BE2C (cell line): ENCODE measurements at regions not wholly inside any gene's neighbourhood (a gene's known extent, or its start where the extent isn't known, plus 50 kb on each side); places are given as distances from the start of the nearest gene placed in this dataset.

ENCODE experiments used
- DNase-seq: peaks from one replicate; pipeline ENCODE4 v3.0.0-alpha.2; 2020
- H3K27me3 ChIP-seq: fragments of 250-450 bp; sonication (Bioruptor Pico); 2 replicates; pipeline ENCODE4 v1.5.1; 2020; ENCODE audit warnings: mild to moderate bottlenecking
- H3K36me3 ChIP-seq: fragments of 250-450 bp; sonication (Bioruptor Pico); 2 replicates; pipeline ENCODE4 v1.5.1; 2020; ENCODE audit warnings: mild to moderate bottlenecking
- H3K4me1 ChIP-seq: fragments of 250-450 bp; sonication (Bioruptor Pico); 2 replicates; pipeline ENCODE4 v1.5.1; 2020
- H3K4me3 ChIP-seq: 2 replicates; pipeline ENCODE4 v1.5.1; 2011; ENCODE audit warnings: low read depth, low read length
- H3K9me3 ChIP-seq: fragments of 250-450 bp; sonication (Bioruptor Pico); 2 replicates; pipeline ENCODE4 v1.5.1; 2020
- CTCF ChIP-seq: IDR thresholded peaks from 2 replicates; pipeline ENCODE4 v1.5.1; 2012; ENCODE audit warnings: mild to moderate bottlenecking, low read depth, low read length

DNA sequence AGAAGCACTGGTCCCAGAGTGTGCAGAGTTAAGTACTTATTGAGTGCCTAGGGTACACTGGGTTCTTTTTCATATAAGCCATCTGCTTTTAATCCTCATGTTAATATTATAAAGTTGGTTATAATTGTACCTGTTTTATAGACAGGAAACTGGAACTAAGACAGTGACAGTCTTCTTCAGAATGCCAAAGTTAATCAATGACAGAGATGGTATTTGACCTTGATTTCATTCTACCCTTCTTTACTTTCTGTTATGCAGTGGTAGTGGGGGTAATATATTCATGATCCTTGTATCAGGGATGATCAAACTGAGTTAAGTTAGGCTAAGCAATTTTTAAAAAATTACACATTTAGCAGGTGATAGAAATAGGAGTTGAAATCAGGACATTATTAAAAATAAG is 108.6 kb upstream of the GOT2 start:
- no peaks in the 10 kb centered on the region for H3K4me1 ChIP-seq
- no peaks in the 10 kb centered on the region for H3K9me3 ChIP-seq
- H3K4me3 ChIP-seq, result no peak overlapping the region
- no peak for DNase-seq
- H3K27me3 ChIP-seq, result no peaks in the 10 kb centered on the region
- TF ChIP-seq CTCF, result no peak
- H3K36me3 ChIP-seq, result no peaks in the 10 kb centered on the region

DNA sequence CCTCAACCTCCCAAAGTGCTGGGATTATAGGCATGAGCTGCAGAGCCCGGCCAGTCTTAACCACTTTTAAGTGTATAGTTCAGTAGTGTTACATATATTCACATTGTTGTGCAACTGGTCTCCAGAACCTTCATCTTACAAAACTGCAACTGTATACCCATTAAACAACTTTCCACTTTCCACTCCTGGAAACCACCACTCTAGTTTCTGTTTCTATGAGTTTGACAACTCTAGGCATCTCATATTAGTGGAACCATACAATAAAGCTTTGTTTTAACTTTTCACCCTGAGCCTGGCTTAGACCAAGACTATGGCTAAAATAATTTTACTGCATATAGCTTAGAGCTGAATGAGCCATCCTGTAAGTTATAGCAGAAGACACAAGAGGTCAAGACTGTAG is 108.0 kb upstream of the GOT2 start:
- Histone ChIP-seq H3K4me1 (no peaks in the 10 kb centered on the region), H3K36me3 (no peaks in the 10 kb centered on the region), H3K9me3 (no peaks in the 10 kb centered on the region), H3K27me3 (no peaks in the 10 kb centered on the region), H3K4me3 (no peak overlapping the region)
- no peak for DNase-seq
- no peak for TF ChIP-seq CTCF

DNA sequence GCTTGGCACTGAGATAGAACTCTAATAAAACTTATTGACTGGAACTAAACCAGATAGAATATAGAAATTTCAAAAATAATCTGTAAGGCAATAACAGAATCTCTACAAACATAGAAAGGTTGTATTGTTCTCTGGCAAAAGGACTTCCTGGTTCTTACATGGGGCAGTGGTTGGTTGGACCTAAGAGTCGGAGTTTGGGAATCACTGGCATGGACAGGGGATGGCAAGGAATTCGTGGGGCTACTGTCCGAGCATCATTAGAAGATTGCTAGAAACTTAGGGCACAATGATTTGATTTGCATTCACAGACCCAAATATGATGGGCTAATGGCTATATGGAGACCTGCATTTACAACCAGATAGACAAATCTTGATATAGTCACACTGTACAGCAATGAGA is 103.8 kb upstream of the GOT2 start:
- H3K9me3 ChIP-seq, result no peaks in the 10 kb centered on the region
- H3K36me3 ChIP-seq, result no peaks in the 10 kb centered on the region
- DNase-seq, result no peak
- no peaks in the 10 kb centered on the region for H3K4me1 ChIP-seq
- no peak overlapping the region for H3K4me3 ChIP-seq
- TF ChIP-seq CTCF, result no peak
- no peaks in the 10 kb centered on the region for H3K27me3 ChIP-seq

GRCh38 chr16:58836427-58836826 is 102.3 kb upstream of the GOT2 start:
- Histone ChIP-seq H3K4me3 (no peak overlapping the region), H3K27me3 (no peaks in the 10 kb centered on the region), H3K4me1 (no peaks in the 10 kb centered on the region), H3K36me3 (no peaks in the 10 kb centered on the region), H3K9me3 (no peaks in the 10 kb centered on the region)
- TF ChIP-seq CTCF, result no peak
- DNase-seq, result no peak

DNA sequence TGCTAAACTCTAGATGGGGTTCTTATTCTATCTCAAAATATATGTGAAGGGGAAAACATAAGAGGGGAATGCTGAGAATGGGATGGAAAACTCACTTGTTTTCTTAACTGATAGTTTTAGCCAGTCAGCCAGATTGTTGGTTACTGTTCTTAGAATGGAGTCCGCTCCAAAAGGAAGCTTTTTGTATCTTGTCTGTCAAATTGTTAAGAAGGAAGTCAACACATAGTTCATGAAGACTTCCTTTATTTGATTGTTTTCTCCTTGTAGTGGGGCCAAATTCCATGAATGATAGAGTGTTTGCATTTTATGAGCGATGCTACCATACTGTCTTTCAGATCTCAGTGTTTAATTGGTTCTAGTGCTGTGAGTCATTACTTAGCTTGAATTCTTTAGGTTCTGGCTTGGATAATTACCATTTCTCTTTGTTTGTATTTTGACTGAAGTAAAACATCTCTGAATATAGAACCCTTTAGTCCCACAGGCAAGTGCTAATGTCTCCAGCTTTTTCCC is 98.3 kb upstream of the GOT2 start:
- no peaks in the 10 kb centered on the region for H3K36me3 ChIP-seq
- H3K4me1 ChIP-seq, result no peaks in the 10 kb centered on the region
- 0 out of 2 replicates have a peak, but pooled peaks cover 4% of the 10 kb centered on the region for H3K27me3 ChIP-seq
- H3K9me3 ChIP-seq, result no peaks in the 10 kb centered on the region
- TF ChIP-seq CTCF, result no peak
- H3K4me3 ChIP-seq, result no peak overlapping the region
- no peak for DNase-seq

DNA sequence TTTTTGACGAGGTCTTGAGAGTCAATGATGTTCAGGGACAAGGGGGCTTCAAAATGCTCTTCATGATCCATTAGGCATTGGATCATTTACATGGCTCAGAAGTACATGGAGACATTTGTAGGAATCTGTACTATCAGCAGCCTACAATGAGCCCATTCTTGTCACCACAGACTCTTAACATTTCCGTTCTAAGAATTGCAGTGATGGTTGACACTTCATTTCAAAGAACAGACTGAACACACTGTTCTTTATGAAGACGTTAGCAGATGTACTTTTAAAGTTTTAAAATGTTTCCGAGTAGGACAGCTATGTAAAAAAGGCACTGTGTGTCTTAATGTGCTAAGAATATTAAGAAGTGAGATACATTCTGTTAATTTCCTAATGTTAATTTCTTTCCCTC is 97.3 kb upstream of the GOT2 start:
- no peak overlapping the region for H3K4me3 ChIP-seq
- H3K9me3 ChIP-seq, result no peaks in the 10 kb centered on the region
- no peak for TF ChIP-seq CTCF
- H3K4me1 ChIP-seq, result no peaks in the 10 kb centered on the region
- H3K27me3 ChIP-seq, result 0 out of 2 replicates have a peak, but pooled peaks cover 4% of the 10 kb centered on the region
- no peaks in the 10 kb centered on the region for H3K36me3 ChIP-seq
- no peak for DNase-seq
